ENCODE measurements at regions not wholly inside any gene's neighbourhood (a gene's known extent, or its start where the extent isn't known, plus 50 kb on each side); places are given as distances from the start of the nearest gene placed in this dataset.

GRCh38 chr2:204110338-204110741 is 173.8 kb downstream of the ICOS start:
- Histone ChIP-seq H3K36me3 (ENCODE audit: control insufficient read depth in 2 of 2, insufficient read depth in 1 of 2, low read length in 2 of 2) (no peaks in the 10 kb centered on the region), H3K9me3 (ENCODE audit: control insufficient read depth, insufficient read depth, low read depth, low read length) (no peaks in the 10 kb centered on the region), H3K4me3 (ENCODE audit: low read depth, low read length) (no peak overlapping the region), H3K27ac (ENCODE audit: extremely low read depth, low read depth, low read length) (no peak overlapping the region), H3K4me1 (ENCODE audit: control insufficient read depth, insufficient read depth, low read length) (peaks cover 4% of the 10 kb centered on the region)
- TF ChIP-seq ZNF354C (tag by site-specific recombination; IDR thresholded peaks at IDR 0.05; ENCODE audit: borderline replicate concordance, low read depth), result no peak
- no peak for TF ChIP-seq ZNF292 (tag by site-specific recombination; IDR thresholded peaks at IDR 0.05; ENCODE audit: borderline replicate concordance, low read depth)
- TF ChIP-seq GLI2 (tag by site-specific recombination; IDR thresholded peaks at IDR 0.05; ENCODE audit: borderline replicate concordance, low read depth), result no peak
- TF ChIP-seq ZNF555 (tag by site-specific recombination; conservative IDR thresholded peaks at IDR 0.05), result no peak
- no peak for TF ChIP-seq ZNF473 (tag by site-specific recombination; IDR thresholded peaks at IDR 0.05)
- no peak for TF ChIP-seq ZFP41 (tag by site-specific recombination; IDR thresholded peaks at IDR 0.05; ENCODE audit: borderline replicate concordance)
- TF ChIP-seq ZNF677 (tag by site-specific recombination; IDR thresholded peaks at IDR 0.05), result no peak
- TF ChIP-seq ZNF148 (tag by site-specific recombination; IDR thresholded peaks at IDR 0.05; ENCODE audit: borderline replicate concordance), result no peak
- TF ChIP-seq MEIS1 (CRISPR knock-in tag; IDR thresholded peaks at IDR 0.05; ENCODE audit: borderline replicate concordance), result no peak
- TF ChIP-seq ZNF214 (tag by site-specific recombination; IDR thresholded peaks at IDR 0.05; ENCODE audit: borderline replicate concordance), result no peak
- CTCF ChIA-PET, result interaction anchor here (0.6 kb wide), 1 partner anchor 991 kb away, joined by 3 read pairs; no protein-coding TSS in a partner anchor
- POLR2A ChIA-PET, result no interaction called here

DNA sequence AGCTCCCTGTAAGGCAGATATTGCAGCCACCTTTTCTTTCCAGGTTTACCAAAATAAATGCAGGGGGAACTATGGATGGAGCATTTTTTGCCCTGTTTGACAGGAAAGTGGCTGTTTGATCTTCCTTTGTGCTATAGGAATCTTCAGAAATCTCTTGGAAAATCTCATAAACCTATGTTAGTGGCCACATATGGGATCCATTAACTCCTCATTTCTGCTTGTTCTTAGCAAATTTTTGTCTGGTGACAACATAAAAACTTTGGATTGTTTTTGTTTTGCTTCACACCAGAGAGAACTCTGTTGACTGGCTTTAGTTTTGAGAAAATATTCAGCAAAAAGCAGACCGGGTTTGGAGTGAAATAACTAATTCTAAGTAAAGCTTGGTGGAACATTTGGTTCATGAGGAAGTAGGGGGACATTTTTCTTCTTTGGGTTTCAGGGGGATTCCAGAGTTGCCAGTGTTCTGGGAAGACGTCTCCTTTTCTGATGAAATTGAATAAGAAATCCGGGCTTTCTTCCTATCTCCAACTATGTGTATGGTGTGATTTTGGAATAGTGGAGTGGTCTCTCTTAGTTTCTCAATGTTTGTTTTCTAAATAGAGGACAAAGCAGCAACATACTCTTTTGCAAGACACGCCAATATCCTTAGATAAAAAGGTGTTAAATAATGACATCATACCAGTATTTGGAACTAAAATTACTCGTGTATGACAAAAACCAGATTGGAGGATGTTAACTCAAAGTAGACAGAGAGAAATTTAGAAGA is 174.4 kb downstream of the ICOS start:
- ChIA-PET POLR2A (no interaction called here), CTCF (interaction anchor here (0.7 kb wide), 1 partner anchor 69 kb away, joined by 3 read pairs; no protein-coding TSS in a partner anchor)
- Histone ChIP-seq H3K9me3 (ENCODE audit: control insufficient read depth, insufficient read depth, low read depth, low read length) (no peaks in the 10 kb centered on the region), H3K36me3 (ENCODE audit: control insufficient read depth in 2 of 2, insufficient read depth in 1 of 2, low read length in 2 of 2) (no peaks in the 10 kb centered on the region), H3K4me1 (ENCODE audit: control insufficient read depth, insufficient read depth, low read length) (peaks cover 4% of the 10 kb centered on the region), H3K4me3 (ENCODE audit: low read depth, low read length) (no peak overlapping the region), H3K27ac (ENCODE audit: extremely low read depth, low read depth, low read length) (no peak overlapping the region)
- TF ChIP-seq REPIN1 (tag by site-specific recombination; IDR thresholded peaks at IDR 0.05; ENCODE audit: low read depth), result no peak
- TF ChIP-seq ATF2 (tag by site-specific recombination; IDR thresholded peaks at IDR 0.05; ENCODE audit: low read depth), result peak; percentile 45; the same call in 1 of the 2 replicates
- TF ChIP-seq, protein P1, sequence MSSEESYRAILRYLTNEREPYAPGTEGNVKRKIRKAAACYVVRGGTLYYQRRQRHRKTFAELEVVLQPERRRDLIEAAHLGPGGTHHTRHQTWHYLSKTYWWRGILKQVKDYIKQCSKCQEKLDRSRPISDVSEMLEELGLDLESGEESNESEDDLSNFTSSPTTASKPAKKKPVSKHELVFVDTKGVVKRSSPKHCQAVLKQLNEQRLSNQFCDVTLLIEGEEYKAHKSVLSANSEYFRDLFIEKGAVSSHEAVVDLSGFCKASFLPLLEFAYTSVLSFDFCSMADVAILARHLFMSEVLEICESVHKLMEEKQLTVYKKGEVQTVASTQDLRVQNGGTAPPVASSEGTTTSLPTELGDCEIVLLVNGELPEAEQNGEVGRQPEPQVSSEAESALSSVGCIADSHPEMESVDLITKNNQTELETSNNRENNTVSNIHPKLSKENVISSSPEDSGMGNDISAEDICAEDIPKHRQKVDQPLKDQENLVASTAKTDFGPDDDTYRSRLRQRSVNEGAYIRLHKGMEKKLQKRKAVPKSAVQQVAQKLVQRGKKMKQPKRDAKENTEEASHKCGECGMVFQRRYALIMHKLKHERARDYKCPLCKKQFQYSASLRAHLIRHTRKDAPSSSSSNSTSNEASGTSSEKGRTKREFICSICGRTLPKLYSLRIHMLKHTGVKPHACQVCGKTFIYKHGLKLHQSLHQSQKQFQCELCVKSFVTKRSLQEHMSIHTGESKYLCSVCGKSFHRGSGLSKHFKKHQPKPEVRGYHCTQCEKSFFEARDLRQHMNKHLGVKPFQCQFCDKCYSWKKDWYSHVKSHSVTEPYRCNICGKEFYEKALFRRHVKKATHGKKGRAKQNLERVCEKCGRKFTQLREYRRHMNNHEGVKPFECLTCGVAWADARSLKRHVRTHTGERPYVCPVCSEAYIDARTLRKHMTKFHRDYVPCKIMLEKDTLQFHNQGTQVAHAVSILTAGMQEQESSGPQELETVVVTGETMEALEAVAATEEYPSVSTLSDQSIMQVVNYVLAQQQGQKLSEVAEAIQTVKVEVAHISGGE (tag by site-specific recombination; conservative IDR thresholded peaks at IDR 0.05; ENCODE audit: low read depth), result no peak
- TF ChIP-seq ZNF138 (tag by site-specific recombination; IDR thresholded peaks at IDR 0.05; ENCODE audit: borderline replicate concordance), result no peak
- TF ChIP-seq ZNF626 (tag by site-specific recombination; IDR thresholded peaks at IDR 0.05), result no peak

Data from HEK293 (cell line).